ENCODE measurements at regions not wholly inside any gene's neighbourhood (a gene's known extent, or its start where the extent isn't known, plus 50 kb on each side); places are given as distances from the start of the nearest gene placed in this dataset.

DNA sequence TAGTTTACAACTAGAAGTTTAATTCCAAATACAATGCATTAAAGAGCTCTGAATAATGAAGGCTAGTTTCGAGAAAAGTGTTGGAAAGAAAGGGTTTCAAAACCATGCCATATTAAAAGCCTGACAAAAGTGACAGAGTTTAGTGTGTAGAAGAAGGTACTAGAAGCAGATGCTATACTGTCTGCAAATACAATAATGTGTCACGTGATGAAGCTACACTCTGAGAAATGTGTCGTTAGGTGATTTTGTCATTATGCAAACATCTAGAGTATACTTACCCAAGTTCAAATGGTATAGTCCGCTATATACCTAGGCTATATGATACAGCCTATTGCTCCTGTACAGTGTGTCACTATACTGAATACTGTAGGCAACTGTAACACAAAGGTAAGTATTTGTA lies 494.1 kb downstream of the TLE1 start:
- TF ChIP-seq, protein P1, sequence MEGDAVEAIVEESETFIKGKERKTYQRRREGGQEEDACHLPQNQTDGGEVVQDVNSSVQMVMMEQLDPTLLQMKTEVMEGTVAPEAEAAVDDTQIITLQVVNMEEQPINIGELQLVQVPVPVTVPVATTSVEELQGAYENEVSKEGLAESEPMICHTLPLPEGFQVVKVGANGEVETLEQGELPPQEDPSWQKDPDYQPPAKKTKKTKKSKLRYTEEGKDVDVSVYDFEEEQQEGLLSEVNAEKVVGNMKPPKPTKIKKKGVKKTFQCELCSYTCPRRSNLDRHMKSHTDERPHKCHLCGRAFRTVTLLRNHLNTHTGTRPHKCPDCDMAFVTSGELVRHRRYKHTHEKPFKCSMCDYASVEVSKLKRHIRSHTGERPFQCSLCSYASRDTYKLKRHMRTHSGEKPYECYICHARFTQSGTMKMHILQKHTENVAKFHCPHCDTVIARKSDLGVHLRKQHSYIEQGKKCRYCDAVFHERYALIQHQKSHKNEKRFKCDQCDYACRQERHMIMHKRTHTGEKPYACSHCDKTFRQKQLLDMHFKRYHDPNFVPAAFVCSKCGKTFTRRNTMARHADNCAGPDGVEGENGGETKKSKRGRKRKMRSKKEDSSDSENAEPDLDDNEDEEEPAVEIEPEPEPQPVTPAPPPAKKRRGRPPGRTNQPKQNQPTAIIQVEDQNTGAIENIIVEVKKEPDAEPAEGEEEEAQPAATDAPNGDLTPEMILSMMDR (IDR thresholded peaks at IDR 0.05), result no peak
- TF ChIP-seq POLR2AphosphoS5 (IDR thresholded peaks at IDR 0.05), result no peak
